Left renal pelvis (tissue), 4 donors: ENCODE measurements at regions not wholly inside any gene's neighbourhood (a gene's known extent, or its start where the extent isn't known, plus 50 kb on each side); places are given as distances from the start of the nearest gene placed in this dataset.

Source experiments
- DNase-seq, 4 donors: peaks; one replicate each; pipeline ENCODE4 v3.0.0-alpha.2; 2013; ENCODE audit warnings: low read depth in 4 of 4, low spot score in 3 of 4

DNA sequence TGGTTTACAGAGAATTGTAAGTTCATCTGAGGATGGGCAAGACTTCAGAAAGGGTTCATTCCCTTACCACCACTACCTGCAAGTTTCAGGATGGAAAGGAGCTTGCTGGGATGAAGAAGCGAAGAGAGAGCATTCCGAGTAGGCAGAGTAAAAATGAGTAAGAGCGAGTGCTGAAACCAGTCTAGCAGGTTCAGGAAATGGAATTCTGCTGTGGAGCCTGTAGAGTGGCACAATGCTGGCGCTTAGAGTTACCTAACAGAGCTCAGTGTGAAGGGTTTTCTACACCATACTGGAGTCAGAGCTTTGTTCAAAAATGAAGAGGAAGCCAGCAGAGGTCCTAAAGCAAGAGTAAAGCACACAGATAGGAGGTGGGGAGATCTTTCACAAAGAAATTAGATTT, 179.2 kb upstream of the ZC3H12C start:
- DNase-seq: no peak

DNA sequence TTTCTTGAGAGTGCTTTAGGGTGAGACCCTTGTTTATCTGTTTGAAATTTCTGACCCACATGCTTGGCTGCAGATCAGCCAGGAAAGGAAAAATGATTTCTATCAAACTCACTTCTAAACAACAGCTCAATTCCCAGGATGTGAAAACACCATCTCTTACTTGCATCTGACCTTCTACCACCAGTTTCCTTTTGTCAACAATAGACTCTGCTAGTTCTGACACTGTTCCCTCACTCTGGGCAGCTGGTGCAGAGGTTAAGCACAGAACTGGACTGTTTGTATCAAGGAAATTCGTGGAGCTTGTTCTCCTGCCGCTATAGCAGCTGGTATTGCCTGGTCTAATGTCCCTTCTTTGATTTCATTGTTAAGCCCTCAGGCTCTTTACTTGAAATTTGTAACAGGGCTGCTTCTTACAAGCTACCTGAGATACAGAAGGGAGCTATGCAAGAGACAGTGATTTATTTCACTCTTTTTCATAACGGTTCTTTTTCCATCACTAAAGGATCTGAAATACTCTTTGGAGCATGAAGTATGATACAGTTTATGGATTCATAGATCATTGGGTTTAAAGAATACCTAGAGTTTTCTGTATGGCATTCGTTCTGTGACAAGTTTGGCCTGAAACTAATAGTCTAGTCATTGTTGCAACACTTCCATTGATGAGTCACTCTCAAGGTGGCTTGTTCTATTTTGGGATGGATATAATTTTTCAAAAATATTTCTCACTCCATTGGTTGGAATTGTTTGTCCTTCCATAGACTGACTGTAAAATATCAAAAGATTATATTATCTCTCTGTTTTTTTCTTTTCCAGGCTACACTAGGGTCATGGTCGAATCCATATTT, 178.2 kb upstream of the ZC3H12C start:
- no peak for DNase-seq

GRCh38 chr11:109926941-109927340, 166.3 kb upstream of the ZC3H12C start:
- no peak for DNase-seq

- DNase-seq: no peak
Measured at GRCh38 chr11:109929308-109929707, 163.9 kb upstream of the ZC3H12C start.

DNA sequence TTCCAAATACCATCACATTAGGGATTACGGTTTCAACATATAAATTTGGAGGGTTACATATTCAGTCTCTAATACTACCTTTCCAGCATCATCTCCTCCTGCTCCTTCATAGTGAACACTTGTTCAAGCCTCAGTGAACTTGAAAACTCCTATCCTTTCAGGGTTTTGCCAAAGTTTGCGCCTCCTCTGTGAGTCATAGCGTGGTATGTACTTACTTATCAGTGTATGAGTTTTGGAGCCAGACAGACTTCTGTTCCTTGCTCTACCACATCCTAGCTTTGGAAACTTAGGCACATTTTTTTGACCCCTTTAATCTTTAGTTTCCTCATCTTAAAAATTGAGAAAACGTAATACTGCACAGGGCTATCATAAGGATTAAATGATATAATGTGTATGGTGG, 160.1 kb upstream of the ZC3H12C start:
- no peak for DNase-seq

GRCh38 chr11:109934151-109934550, 159.0 kb upstream of the ZC3H12C start:
- no peak for DNase-seq

DNA sequence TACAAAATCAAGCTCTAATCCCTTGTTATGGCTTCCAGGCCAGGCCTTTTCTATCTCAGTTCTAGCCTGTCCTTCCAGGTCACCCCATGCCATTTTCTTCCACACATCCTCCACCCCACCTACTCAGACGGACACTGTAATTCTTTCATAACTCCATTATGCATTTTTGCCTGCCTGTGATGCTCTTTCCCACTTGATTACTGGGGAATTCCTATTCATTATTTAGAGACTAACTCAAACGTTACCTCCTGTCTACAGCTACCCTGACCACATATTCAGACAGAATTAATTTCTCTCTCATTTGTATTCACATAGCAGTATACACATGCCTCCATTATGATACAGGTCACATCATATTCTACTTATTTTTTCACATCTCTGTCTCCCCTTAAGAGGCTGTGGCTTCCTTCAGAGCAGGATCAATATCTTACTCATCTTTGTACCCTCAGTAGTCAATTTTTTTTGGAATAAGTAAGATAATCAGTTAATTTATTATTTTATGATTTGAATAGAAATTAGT, 156.5 kb upstream of the ZC3H12C start:
- no peak for DNase-seq

- DNase-seq: no peak
Measured at GRCh38 chr11:109937968-109938367, 155.2 kb upstream of the ZC3H12C start.

GRCh38 chr11:109939166-109939810, 153.9 kb upstream of the ZC3H12C start:
- peak; percentile 26 to 51 (median 44) for DNase-seq

GRCh38 chr11:109940816-109941215, 152.4 kb upstream of the ZC3H12C start:
- no peak for DNase-seq

GRCh38 chr11:109945626-109946321, 147.4 kb upstream of the ZC3H12C start:
- DNase-seq: no peak

GRCh38 chr11:109946322-109946846, 146.8 kb upstream of the ZC3H12C start:
- peak; percentile 55 to 83 (median 70) for DNase-seq

- no peak for DNase-seq
Measured at GRCh38 chr11:109954534-109954933, 138.7 kb upstream of the ZC3H12C start.

DNA sequence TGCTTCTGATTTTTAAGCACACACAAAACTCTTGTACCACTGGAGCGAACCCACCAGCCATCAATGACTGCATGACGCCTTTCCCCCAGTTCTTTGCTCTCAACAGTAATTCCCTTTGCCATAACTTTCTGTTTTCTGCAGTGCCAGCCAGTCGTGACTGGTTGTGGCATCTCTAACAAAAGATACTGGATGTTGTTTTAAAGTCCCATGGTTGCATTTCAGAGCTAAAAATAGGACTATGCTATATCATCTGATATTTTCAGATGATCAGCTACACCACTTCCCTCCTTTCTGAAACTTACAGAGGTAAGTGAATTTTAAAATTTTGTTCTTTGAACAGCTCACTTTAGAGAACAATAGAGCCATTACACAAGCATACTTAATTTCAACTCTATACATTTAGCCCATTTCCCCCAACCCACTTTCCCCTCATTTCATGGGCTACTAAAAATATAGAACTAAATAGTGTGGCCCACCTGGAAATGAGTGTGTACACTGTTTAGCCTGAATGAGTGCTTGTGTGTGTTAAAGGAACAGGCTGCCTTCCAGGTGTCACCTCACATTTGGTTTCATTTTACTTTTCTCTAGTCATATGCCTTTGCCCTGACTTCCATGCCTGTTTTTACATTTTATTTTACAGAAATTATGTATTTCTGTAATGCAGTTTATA, 136.9 kb upstream of the ZC3H12C start:
- no peak for DNase-seq

- DNase-seq: no peak
Measured at GRCh38 chr11:109957000-109957399, 136.2 kb upstream of the ZC3H12C start.

GRCh38 chr11:109957601-109958000, 135.6 kb upstream of the ZC3H12C start:
- DNase-seq: no peak

- no peak for DNase-seq
Measured at GRCh38 chr11:109958131-109958820, 134.9 kb upstream of the ZC3H12C start.

DNA sequence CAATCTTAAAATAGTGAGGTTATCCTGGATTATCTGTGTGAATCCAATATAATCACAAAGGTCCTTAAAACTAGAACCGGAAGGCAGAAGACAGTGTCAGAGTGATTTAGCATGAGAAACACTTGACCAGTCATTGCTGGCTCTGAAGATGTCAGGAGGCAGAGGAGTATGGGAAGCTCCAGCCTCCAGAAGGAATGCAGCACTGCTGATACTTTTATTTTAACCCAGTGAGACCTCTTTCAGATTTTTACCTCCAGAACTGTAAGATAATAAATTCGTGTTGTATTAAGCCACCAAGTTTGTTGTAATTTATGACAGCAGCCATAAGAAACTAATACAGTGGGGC, 134.4 kb upstream of the ZC3H12C start:
- no peak for DNase-seq

DNA sequence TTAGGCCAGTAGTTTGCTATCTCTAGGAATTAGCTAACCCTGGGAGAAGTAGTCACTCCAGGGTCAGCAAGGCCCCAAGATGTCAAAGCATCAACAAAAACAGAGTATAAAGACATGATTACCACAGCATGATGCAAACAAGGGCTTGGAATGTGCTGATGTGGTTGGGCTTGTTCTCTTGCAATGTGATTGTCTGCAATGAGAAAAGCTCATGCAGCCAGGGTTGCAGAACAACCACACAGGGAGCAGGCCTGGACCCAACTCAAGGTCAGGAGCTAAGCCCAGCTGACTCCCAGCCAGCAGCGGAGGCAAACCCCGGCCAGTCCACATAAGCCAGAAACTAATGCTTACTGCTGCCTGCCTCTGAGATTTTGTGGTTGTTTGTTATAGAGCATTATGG, 132.4 kb upstream of the ZC3H12C start:
- DNase-seq: peak in 1 of 4 donors; percentile 4

DNA sequence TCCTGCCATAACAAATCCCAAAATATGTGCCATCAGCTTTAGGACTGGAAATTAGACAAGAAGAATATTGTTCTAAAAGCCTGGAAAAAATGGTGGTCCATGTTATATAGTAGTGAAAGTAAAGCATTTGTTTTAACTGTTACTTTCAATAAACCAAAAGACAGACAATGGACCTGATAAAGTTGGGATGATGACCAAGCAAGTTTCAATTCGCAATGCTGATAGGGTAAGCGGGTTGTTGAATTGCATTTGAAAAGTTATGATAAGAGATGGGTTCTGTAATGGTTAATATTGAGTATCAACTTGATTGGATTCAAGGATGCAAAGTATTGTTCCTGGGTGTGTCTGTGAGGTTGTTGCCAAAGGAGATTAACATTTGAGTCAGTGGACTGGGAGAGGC, 131.9 kb upstream of the ZC3H12C start:
- DNase-seq: no peak
